CD4-positive, alpha-beta T cell treated with Interleukin-6 for 4 hours (primary cell): ENCODE measurements at regions not wholly inside any gene's neighbourhood (a gene's known extent, or its start where the extent isn't known, plus 50 kb on each side); places are given as distances from the start of the nearest gene placed in this dataset.
"Not testable (repeated sequence)": the region's sequence is repeated elsewhere in the genome, so short reads cannot be mapped to it uniquely, and the experiment has no call there.

Source experiments
- DNase-seq: peaks from one replicate; pipeline ENCODE4 v3.0.0-alpha.2; 2020; ENCODE audit warnings: mixed read lengths

GRCh38 chr6:85071845-85072244, 307.4 kb upstream of the TBX18 start:
- DNase-seq = not testable (repeated sequence)

- DNase-seq = no peak
These were observed 305.2 kb upstream of the TBX18 start for GRCh38 chr6:85069577-85069976.

- no peak for DNase-seq
These were observed 303.8 kb upstream of the TBX18 start for GRCh38 chr6:85068221-85068620.

GRCh38 chr6:85066266-85066665, 301.9 kb upstream of the TBX18 start:
- no peak for DNase-seq

- DNase-seq = no peak
These were observed 301.4 kb upstream of the TBX18 start for GRCh38 chr6:85065831-85066230.

GRCh38 chr6:85063611-85064010, 299.2 kb upstream of the TBX18 start:
- no peak for DNase-seq

- no peak for DNase-seq
These were observed 298.5 kb upstream of the TBX18 start for GRCh38 chr6:85062884-85063283.

- no peak for DNase-seq
These were observed 294.4 kb upstream of the TBX18 start for GRCh38 chr6:85058806-85059205.

GRCh38 chr6:85050149-85050548, 285.8 kb upstream of the TBX18 start:
- no peak for DNase-seq

- DNase-seq = no peak
These were observed 284.9 kb upstream of the TBX18 start for GRCh38 chr6:85049282-85049681.

- no peak for DNase-seq
These were observed 283.4 kb upstream of the TBX18 start for GRCh38 chr6:85047818-85048217.

- not testable (repeated sequence) for DNase-seq
These were observed 281.4 kb upstream of the TBX18 start for GRCh38 chr6:85045767-85046166.

- no peak for DNase-seq
These were observed 280.0 kb upstream of the TBX18 start for GRCh38 chr6:85044361-85044760.

GRCh38 chr6:85041376-85041775, 277.0 kb upstream of the TBX18 start:
- DNase-seq = no peak

GRCh38 chr6:85037221-85037620, 272.8 kb upstream of the TBX18 start:
- DNase-seq = no peak

- no peak for DNase-seq
These were observed 271.4 kb upstream of the TBX18 start for GRCh38 chr6:85035766-85036165.

- DNase-seq = no peak
These were observed 269.1 kb upstream of the TBX18 start for GRCh38 chr6:85033547-85033946.

- no peak for DNase-seq
These were observed 261.6 kb upstream of the TBX18 start for GRCh38 chr6:85026021-85026420.

- no peak for DNase-seq
These were observed 259.3 kb upstream of the TBX18 start for GRCh38 chr6:85023721-85024120.

- no peak for DNase-seq
These were observed 253.0 kb upstream of the TBX18 start for GRCh38 chr6:85017352-85017751.

GRCh38 chr6:85016726-85017125, 252.3 kb upstream of the TBX18 start:
- no peak for DNase-seq

- no peak for DNase-seq
These were observed 251.1 kb upstream of the TBX18 start for GRCh38 chr6:85015396-85015990.

- DNase-seq = no peak
These were observed 246.5 kb upstream of the TBX18 start for GRCh38 chr6:85010865-85011264.

GRCh38 chr6:85008296-85009009, 244.1 kb upstream of the TBX18 start:
- no peak for DNase-seq

- DNase-seq = no peak
These were observed 242.0 kb upstream of the TBX18 start for GRCh38 chr6:85006362-85006761.
